Activated CD8-positive, alpha-beta memory T cell treated with anti-CD3 and anti-CD28 coated beads, Interleukin-2, amount 50 U/mL, for 48 hours (primary cell): ENCODE measurements at regions not wholly inside any gene's neighbourhood (a gene's known extent, or its start where the extent isn't known, plus 50 kb on each side); places are given as distances from the start of the nearest gene placed in this dataset.

ENCODE experiments used
- DNase-seq: peaks from one replicate; pipeline ENCODE4 v3.0.0-alpha.2; 2020

DNA sequence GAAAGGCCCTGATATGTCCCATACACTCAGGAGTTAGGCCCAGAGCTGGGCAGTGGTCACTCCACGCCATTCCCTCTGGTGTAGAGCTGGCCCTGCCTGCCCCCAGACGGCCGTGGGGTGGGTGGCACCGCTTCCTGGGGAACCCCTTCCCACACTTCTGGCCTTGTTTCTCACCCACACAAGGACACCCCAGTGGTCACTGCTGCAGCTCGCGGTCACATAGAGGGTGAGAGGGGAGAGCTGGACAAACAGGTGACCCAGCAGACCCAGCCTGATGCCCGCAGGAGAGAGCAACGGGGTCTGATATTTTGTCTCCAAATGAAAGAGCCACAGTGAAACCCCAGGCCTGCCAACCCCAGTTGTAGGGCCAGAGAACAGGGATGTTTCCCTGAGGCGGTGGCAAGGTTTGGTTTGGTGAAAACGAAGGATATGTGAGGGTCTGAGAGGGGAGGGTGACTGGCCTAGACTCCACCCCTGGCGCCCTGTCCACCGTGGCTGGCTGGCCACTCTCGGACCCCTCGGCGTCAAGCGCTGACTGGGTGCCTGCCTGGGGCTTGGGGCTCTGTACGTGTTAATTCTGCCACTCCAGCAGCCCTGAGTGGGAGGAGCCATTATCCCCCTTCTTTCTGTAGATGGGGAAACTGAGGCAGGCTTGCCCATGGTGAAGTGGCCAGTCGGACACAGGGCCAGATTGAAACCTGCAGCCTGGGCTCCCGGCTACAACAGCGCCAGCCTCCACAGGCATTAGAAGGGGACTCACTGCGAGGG, 71.0 kb upstream of the PPARA start:
- DNase-seq: no peak

DNA sequence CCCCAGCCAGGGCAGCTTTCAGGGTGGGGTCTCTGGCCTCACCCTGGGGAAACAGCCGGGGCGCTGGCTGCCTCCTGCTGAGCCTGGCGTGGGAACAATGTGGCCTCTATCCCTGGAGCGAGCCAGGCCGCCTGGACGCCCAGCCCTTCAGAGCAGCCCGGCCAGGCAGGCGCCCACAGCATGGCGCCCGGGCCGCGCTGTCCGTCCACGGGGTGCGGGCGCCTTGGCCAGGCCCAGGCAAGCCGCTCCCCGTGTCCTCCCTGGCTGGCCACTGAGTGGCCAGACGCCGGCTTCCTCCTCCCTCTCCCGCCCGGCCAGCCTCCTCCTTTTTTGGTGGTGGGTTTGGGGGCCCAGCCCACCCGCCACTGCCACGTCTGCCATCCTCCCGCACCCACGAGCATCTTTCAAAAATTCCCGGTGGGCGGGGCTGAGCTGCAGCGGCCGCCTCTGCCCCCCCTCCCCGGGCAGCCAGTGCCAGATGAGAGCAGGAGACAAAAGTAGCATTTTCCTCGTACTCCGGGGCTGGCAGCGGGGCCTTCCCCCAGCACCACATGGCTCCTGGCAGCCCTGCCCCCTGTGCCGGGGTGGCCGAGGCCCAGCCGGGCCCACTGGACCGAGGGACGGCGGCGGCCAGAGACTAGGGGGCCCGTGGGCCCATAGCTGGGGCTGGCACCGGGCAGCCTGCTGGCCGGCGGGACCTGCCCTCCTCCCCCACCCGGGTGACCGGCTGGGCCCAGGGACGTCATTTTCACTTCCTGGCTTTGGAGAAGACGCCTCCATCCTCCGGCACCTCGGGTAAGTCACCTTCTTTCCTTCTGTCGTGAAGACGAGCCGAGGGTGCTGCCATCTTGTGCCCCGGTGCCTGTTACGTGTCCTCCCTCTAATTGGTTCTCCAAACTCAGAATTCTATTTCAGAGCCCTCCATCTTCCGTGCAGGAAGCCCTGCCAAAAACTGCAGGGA, 70.2 kb upstream of the PPARA start:
- DNase-seq: no peak

DNA sequence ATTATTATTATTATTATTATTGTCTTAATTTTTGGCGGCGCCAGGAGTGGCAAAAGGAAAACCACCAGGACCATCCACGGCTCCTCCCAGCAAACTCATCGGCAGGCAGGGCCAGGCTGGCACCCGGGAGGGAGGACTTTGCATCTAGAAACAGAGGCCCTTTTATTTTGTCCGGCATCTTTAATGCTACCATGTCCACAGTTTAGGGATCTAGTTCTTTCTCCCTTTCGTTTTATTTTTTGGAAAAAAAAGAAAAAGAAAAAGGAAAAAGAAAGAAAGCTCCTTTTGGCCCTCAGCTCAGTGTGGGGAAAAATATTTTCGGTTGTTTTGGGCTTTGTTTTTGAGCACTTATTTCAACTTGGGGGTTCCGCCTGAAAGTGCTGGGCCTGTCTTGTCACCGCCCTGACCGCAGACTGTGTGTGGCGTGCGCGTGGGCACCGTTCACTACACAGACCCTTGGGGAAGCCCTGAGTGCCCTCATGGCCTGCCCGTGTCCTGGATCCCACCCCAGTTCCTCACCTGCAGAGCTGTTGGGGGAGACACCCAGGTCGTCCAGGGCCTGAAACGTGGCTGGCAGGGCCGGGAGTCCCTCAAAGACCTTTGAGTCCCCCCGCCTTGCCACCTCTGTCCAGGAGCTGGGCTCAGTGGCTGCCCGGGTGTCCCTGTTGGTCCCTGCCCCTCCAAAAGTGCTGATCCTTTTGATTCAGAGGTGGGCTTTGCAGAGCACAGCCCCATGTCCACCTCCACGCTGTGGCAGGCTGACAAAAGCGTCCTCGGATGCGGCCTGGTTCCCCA, 69.1 kb upstream of the PPARA start:
- no peak for DNase-seq

GRCh38 chr22:46081831-46082210, 68.5 kb upstream of the PPARA start:
- DNase-seq: no peak

DNA sequence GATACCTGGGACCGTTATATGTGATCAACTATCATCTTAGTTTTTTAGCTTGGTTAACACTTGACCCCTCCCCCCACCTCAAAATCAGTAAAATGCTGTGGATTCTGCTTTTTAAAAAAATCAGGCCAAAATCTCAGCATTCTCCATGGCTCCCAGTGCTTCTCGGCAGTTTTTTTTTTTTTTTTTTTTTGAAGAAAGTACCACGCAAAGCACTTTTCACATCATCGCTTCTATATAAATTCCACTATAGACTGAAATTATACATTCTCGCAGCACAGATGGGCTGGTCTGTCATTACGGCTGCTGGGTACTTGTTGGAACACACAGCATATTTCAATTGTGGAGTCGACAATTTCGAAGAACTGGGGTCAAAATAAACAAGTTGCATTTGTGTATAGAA, 67.7 kb upstream of the PPARA start:
- no peak for DNase-seq

- no peak for DNase-seq
Observed at GRCh38 chr22:46083383-46084350, 66.7 kb upstream of the PPARA start.

DNA sequence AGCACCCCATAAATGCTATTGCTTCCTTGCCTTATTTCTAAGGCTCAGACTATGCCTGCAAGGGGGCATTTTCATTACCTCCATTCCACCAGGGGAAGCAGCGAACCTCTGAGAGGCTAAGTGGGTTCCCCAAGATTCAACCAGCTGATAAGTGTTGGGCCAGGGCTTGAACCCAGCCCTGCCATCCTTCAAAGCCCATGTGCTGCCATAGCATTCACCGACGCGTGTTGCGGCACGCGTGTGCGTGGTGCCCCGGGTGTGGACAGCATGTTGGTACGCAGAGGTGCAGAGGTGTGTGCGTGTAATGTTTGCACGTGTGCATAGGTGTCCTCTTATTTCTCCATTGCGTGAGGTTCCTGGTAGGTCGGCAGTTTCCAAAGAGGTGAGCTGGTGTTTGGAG, 66.0 kb upstream of the PPARA start:
- DNase-seq: no peak

GRCh38 chr22:46084943-46085827, 65.1 kb upstream of the PPARA start:
- DNase-seq: no peak

DNA sequence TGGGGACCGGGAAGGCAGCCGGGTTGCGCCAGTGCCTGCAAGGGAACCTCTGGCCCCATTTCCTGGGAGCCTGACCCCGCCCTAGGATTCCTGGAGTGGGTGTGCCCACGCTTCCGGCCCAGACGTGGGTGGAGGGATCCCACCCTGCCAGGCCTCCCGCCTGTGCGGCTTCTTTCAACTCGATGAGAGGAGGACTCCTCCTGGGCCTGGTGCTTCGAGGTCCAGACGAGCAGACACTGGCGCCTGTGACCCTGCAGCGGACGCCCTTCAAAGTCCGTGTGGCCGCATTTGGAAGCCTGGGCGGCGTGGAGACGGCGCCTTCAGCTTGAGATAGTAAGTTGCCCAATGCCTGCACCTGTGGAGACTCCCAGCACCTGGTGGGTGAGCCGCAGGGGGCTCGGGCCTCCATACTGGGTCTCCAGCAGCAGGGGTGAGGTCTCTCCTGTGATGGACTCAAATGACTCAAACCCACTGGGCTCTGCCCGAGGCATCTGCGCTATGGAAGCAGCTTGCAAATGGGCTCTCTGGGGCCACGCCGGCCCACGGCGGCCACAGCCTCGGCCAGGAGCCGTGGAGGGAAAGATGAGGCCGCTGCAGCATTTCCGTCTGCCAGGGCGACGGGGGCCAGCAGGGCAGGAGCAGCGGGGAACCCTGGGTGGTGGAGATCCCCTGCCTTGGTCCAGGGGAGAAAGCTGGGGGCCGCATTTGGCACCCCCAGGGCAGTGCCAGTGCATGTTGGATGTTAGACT, 64.3 kb upstream of the PPARA start:
- DNase-seq: no peak

GRCh38 chr22:46086577-46087335, 63.6 kb upstream of the PPARA start:
- no peak for DNase-seq

DNA sequence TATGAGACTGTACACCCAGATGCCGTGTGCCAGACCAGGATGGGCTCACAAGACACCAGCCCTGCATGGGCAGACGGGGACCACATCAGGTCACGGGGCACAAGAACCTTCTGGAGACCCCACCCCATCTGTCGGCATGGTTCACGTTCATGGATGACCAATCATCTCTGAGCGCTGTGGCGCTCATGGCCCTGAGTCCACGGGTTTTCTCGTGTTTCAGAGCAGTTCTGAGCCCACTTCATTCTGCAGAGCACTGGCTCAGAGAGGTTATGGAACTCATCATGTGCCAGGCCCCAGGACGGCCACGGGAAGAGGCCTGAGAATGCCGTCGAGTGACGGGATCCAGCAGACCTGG, 63.0 kb upstream of the PPARA start:
- no peak for DNase-seq

DNA sequence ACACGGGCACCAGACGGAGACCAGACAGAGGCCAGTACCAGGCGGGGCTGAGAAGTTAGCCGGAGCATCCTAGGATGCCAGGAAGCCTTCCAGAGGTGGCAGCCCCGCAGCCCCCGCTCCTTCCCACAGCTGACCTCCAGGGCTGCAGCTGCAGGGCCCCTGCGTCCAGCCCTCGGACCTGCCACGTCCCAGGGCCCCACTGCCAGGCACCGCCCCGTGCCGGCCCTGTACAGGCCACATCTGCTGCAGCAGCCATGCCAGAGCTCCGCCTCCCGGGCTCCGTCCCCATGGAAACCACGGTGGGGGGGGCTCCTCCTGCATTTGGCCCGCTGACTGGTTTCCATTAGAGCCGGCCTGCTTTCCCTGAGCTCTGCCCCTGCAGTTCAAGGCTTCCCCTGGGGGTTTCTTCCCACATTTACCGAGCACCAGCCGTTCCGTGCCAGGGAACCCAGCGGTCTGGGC, 62.5 kb upstream of the PPARA start:
- DNase-seq: no peak

DNA sequence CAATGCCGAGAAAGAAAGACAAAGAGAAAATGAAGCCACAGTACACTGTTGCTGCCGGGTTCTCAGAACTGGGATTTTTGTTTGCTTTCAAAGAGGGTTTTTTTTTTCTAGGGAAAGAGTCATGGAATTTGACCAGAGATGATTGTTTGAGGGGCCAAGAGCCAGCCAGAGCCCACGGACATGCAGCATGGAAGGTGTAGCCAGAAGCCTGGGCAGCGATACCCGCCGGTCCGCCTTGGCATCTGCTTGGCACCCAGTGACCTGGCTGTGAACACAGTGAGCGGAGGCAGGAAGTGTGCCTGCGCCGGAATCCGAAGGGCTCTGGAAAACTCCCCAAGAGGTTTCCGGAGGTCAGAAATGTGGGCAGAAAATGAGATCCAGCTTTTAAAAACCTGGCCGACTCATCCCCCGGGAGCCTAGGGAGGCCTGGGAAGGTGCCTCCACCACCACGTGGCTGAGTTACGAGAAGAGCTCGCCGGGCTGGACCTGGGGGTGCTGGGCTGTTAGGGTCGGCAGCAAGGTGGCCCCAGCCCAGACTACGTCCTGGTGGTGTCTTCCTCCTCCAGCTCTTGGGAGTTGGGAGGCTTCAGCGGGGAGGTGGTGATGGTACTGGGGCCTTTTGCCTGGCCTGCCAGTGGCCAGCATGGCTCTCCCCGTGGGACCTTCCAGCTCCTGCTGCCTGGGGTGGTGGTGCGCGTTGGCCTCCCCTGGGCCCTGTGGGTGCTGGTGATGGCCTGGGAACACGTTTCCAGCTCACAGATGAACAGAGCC, 61.6 kb upstream of the PPARA start:
- no peak for DNase-seq

GRCh38 chr22:46089426-46090035, 60.8 kb upstream of the PPARA start:
- DNase-seq: no peak

GRCh38 chr22:46090036-46090591, 60.2 kb upstream of the PPARA start:
- DNase-seq: no peak

DNA sequence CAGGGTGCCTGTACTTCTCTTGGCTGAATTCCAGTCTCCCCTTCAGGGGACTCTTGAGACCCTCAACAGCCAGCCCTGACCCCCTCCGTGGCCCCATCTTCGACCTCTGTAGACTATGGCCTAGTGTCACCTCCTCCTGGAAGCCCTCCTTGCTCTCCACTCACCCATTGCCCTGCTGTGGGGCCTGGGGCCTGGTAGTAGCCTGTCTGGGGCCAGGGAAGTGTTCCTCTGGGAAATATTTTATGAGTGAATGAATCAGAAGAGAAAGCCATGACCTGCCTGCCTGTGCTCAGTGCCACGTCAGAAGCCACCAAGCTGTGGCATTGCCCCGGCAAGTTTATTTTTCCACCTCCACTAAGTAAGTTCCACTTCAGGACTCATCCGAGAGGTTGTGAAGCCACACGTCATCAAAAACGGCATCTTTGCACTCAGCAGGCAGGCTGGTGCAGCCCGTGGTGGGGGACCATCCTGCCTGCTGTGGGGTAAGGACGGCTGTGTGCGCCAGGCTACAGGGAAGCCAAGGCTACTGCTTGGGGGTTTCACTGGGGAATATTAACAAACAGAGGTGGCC, 59.6 kb upstream of the PPARA start:
- no peak for DNase-seq

GRCh38 chr22:46091277-46091977, 58.9 kb upstream of the PPARA start:
- no peak for DNase-seq
